ENCODE measurements at regions not wholly inside any gene's neighbourhood (a gene's known extent, or its start where the extent isn't known, plus 50 kb on each side); places are given as distances from the start of the nearest gene placed in this dataset.
"Not testable (repeated sequence)": the region's sequence is repeated elsewhere in the genome, so short reads cannot be mapped to it uniquely, and the experiment has no call there.

DNA sequence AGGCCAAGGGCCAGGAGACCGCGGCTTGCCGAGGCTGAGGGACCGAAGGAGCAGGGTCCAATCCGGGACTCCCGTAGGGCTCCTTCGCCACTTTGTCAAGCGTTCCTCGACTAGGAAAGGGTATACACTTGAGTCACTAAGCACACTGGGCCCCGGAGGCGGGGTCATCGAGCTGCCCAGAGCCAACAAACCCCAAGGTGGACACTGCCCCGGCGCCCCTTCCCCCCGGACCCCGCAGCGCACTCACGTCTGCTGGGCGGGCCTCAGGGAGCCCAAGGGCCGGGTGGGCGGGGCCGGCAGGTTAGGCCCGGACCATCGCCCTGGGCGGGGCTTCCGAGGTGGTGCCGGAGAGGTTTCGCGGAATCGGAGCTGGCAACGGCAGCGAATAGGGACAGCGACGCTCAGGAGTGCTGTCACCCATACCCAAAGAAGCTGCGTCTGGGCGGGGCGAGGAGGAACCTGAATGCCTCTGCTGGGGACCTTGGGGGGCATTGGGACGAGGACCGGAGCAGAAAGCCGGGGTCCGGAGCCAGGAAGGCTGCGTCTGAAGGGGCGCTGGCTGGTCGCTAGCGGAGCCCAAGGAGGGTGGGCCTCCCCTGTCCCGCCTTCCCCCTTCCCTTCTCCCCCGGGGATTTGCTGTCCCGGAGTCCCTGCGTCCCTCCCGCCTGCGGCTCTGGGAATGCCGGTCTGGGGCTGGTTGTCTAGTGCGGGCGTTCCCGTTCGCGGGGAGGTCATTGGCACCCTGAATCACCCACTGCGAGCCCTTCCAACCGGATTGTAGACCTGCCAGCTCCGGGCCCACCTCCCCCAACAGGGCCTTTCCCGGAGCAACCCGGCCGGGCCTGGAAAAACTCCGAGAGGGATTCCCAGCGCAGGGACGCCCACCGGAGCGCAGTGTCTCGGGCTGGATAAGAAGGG is 118.2 kb upstream of the SMURF2 start:
- Mint-ChIP-seq H3K27ac (no peak overlapping the region), H3K27me3 (no peaks in the 10 kb centered on the region)

DNA sequence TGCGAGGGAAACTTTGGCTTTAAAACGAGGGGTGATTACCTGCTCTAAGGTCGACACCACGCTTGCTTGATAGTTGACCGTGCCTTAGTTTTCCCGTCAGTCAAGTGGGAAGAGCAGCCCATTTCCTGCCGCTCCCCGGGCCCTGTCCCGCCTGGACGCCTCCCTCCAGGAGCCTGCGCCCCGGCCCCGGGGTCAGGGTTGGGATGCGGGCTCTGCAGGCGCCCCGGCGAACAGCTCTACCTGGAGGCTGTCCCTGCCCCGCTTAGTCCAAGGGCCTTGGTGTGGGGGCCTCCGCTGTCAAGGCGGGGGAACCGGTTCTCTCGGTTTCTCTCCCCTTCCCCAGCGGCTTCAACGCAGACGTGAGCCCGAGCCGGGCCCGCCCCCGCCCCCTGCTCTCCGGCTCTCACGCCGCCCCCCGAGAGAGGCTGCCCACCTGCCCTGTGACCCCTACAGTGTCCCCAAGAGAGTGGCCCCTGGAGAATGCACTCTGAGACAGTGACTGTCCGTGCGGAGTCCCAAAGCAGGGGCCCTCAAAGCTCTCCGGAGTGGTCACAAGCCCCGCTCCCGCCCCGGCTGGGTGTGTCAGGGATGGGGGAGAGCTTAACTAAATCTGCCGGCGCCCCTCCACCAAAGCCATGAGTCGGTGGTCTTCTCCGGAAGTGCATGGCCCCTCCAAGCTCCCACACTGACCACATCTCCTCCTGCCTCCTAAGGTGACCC is 117.4 kb upstream of the SMURF2 start:
- no peaks in the 10 kb centered on the region for H3K9me3 Mint-ChIP-seq
- ATAC-seq (ENCODE audit: low read depth) (no peak), DNase-seq (ENCODE audit: low spot score in 2 of 2) (no peak)
- H3K4me1 Mint-ChIP-seq = peaks cover 16% of the 10 kb centered on the region
- H3K27ac Mint-ChIP-seq = no peak overlapping the region
- H3K27me3 Mint-ChIP-seq = no peaks in the 10 kb centered on the region
- H3K4me3 Mint-ChIP-seq = peak overlapping the region; percentile 79
- no peaks in the 10 kb centered on the region for H3K36me3 Mint-ChIP-seq

More for the DNA sequence above, 118.2 kb upstream of the SMURF2 start:
- H3K9me3 Mint-ChIP-seq = no peaks in the 10 kb centered on the region
- ATAC-seq (ENCODE audit: low read depth) (peak; percentile 53), DNase-seq (ENCODE audit: low spot score in 2 of 2) (peak; percentile 49 to 53)
- peak overlapping the region; percentile 79 for H3K4me3 Mint-ChIP-seq
- peaks cover 16% of the 10 kb centered on the region for H3K4me1 Mint-ChIP-seq
- peaks cover 2% of the 10 kb centered on the region for H3K36me3 Mint-ChIP-seq

DNA sequence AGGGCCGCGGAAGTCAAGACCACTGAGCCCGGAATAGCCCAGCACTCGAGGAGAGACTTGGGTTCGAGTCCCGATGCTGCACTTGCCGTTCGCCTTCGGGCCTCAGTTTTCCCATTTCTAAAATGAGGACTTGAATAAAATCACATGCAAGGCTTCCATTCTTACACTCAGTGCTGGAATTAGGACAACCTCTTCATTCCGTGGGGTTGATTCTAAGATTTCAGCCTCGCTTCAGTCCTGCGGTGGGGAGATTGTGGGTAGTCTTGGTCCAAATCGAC is 116.9 kb upstream of the SMURF2 start:
- not testable (repeated sequence) for DNase-seq (ENCODE audit: low spot score in 2 of 2); ATAC-seq (ENCODE audit: low read depth); H3K36me3 Mint-ChIP-seq

DNA sequence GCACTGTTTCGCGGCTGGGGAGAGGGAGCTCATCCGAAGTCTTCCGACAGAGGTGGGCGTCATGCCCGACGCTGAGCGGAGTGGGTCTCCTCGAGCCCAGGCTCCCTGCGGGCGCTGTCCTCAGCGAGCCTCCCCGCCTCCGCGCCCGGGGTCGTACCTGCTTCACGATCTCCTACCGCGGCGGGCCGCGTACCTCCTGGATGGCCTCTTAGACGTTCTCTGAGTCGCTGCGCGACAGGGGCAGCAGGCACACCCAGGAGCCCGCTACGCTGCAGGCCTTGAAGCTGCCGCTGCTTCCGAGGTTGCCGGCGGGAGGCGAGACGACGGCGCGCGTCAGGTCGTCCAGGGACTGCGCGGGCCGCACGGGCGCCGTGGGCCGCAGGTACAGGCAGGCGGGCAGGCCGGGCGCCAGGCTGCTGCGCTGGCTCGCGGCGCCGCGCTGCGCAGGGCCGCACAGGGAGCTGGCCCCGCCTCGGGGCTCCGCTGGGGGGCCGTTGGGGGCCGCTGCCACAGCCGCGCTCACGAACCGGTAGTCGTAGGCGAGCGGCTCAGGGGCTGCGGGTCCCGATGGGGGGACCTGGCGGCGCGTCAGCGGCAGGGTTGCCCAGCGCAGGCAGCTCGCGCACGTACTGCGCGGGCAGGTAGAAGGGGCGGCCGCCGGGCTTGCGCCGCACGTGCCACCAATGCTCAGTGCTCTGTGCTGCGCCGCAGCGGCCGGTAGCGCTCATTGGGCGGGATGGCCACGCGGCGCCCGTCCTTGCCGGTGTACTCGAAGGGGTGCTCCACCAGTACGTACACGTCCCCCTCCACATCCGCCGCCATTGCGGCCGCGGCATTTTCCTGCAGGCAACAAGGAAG is 116.4 kb upstream of the SMURF2 start:
- DNase-seq (ENCODE audit: low spot score in 2 of 2) (peak in 1 of 2 donors; percentile 49), ATAC-seq (ENCODE audit: low read depth) (peak; percentile 7)
- peak overlapping the region; percentile 86 for H3K4me3 Mint-ChIP-seq
- H3K9me3 Mint-ChIP-seq = no peaks in the 10 kb centered on the region
- no peaks in the 10 kb centered on the region for H3K27me3 Mint-ChIP-seq
- no peak overlapping the region for H3K27ac Mint-ChIP-seq
- no peaks in the 10 kb centered on the region for H3K36me3 Mint-ChIP-seq
- peaks cover 16% of the 10 kb centered on the region for H3K4me1 Mint-ChIP-seq

More for the DNA sequence above, 116.9 kb upstream of the SMURF2 start:
- not testable (repeated sequence) for H3K27ac Mint-ChIP-seq, H3K27me3 Mint-ChIP-seq, H3K9me3 Mint-ChIP-seq
- H3K4me1 Mint-ChIP-seq = peaks cover 16% of the 10 kb centered on the region
- peak overlapping the region; percentile 68 for H3K4me3 Mint-ChIP-seq

DNA sequence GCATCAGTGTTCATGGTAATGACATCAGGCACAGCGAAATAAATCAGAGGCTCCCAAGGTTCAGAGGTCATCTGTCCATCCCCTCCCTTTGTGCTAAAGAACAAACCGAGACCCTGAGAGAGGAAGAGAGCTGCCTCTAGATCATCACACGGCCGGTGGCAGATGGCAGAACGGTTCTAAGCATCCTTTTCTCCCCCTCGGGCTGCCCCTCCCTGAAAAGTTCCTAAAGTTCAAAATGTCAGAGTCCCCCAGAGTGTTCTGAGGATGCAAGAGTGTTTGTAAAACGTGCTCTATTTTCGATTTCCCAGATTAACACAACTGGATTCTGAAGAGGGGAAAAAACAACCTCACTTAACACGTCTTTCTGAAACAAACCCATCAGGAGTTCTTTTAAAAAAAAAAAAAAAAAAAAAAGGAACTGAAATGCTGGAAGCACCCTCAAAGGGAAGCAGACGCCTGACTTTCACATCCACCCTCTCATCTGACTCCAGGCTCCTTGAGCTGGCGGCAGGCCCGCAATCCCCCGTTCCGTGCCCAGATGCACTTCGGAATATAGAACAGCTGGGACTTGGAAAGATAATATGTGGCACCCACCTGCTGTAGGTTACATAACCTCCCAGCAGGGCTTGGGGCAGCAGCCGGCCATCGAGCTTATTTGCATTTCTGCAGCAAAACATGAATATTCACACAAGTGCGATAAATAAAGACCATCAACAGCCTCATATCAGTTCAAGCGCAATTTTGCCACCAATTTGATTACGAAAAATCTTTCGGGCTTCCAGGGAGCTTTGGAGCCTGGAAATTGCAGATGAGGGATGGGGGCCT is 115.5 kb upstream of the SMURF2 start:
- ATAC-seq (ENCODE audit: low read depth) (peak; percentile 18), DNase-seq (ENCODE audit: low spot score in 2 of 2) (peak in 1 of 2 donors; percentile 36)
- Mint-ChIP-seq H3K4me1 (peaks cover 16% of the 10 kb centered on the region), H3K27ac (peak overlapping the region; percentile 52), H3K27me3 (no peaks in the 10 kb centered on the region), H3K9me3 (no peaks in the 10 kb centered on the region), H3K36me3 (no peaks in the 10 kb centered on the region), H3K4me3 (peak overlapping the region; percentile 86)

DNA sequence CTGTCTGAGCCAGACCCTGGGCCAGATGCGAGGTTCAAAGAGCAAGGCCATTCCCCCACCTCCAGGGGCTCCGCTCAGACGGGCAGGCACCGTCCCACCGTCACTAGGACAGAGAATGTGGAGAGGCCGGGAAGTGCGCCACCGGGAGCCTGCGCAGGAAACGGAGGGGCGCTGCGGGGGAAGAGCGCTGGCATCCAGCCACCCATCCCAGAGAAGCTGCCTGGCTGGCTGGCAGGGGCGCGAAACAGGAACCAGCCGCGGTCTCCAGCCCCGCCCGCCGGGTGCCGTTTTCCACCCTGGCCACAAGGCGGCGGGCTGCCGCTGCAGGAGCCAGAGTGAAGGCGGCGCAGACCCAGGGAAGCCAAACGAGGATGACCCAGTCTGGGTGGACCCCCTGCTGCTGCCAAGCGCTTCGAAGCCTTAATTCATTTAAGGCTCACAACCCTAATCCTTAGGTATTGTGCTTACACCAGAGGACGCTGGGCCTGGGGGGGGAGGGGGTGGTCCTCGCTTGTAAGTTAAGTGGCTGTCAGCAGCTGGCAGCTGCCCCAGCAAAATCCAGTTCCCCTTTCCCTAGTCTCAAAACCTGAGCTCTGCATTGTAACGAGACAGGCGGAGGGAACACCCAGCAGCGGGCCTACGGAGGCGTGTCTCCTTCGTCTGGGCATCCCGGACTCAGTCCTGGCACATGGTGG is 114.8 kb upstream of the SMURF2 start:
- peak overlapping the region; percentile 53 for H3K27ac Mint-ChIP-seq
- ATAC-seq (ENCODE audit: low read depth) = peak; percentile 67
- H3K9me3 Mint-ChIP-seq, H3K27me3 Mint-ChIP-seq, H3K36me3 Mint-ChIP-seq: not testable (repeated sequence)
- H3K4me3 Mint-ChIP-seq = peak overlapping the region; percentile 86
- peaks cover 13% of the 10 kb centered on the region for H3K4me1 Mint-ChIP-seq
- DNase-seq (ENCODE audit: low spot score in 2 of 2) = peak; percentile 78 to 89

DNA sequence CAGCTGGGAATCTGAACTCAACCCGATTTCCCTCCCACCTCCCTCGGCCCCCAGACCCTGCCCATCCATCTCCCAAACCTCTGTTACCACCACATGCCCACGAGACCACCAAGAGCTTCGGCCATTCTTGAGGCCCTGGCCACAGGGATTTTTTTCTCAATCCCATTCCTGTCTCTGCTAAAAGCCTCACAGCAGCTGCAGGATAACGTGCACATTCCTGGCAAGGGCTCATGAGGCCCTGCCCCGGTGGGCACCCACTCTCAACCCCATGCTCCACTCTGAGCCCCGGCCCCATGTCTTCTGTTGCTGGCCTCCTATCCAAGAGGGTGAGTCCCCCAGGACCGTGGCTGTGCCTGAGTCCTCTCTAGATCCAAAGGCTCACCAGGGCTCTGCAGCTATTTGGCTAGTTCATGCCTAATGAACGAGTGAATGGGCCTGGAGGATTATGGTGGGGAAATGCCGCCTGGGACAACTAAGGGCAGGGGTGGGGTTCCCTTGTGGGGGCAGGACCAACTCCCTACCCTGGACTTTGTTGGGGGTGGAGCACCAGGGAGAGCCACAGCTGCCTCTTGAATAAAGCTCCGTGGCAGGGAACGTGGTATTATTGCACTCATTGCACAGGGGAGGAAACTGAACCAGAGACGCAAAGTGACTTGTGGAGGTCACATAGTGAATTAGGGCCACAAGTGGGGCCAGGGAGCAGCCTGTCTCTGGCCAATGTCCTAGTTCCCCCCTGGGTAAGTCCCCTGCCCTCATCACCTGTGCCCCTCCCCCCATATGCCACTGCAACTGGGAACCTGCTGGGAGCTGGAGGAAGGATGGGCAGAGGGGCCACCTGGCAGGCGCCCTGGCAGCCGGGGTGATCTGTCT is 113.8 kb upstream of the SMURF2 start:
- Mint-ChIP-seq H3K27me3 (no peaks in the 10 kb centered on the region), H3K9me3 (no peaks in the 10 kb centered on the region), H3K4me1 (peaks cover 13% of the 10 kb centered on the region), H3K27ac (peak overlapping the region; percentile 53), H3K4me3 (peak overlapping the region; percentile 68), H3K36me3 (no peaks in the 10 kb centered on the region)
- ATAC-seq (ENCODE audit: low read depth) (no peak), DNase-seq (ENCODE audit: low spot score in 2 of 2) (no peak)

DNA sequence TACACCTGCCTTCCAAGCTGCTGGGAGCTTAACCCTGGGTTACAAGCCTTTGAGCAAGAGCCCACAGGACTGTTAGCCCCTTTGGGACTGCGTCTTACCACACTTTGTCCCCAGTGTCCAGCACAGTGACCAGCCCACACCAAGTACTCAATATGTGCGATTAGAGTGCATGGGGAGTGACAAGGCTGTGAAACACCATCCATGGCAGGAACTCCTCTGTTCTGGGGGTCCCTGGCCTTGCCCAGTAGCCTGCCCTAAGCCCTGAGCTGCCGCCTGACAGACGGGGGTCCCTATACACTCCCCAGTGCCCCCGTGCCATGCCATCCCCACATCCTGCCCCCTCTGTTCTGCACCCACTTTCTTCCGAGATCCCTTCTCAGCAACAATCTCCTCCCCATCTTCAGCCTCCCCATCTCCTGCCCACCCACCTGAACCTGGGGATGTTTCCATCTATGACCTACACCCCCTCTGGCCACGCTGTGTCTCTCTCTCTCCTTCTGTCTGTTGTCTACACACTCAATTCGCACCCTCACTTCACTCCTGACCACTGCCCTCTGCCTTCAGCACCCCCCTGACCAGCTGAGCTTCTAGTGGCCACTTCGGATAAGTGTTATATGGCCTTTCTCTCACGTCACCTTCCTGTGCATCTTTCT is 112.9 kb upstream of the SMURF2 start:
- H3K4me3 Mint-ChIP-seq = no peak overlapping the region
- no peaks in the 10 kb centered on the region for H3K9me3 Mint-ChIP-seq
- peaks cover 4% of the 10 kb centered on the region for H3K36me3 Mint-ChIP-seq

DNA sequence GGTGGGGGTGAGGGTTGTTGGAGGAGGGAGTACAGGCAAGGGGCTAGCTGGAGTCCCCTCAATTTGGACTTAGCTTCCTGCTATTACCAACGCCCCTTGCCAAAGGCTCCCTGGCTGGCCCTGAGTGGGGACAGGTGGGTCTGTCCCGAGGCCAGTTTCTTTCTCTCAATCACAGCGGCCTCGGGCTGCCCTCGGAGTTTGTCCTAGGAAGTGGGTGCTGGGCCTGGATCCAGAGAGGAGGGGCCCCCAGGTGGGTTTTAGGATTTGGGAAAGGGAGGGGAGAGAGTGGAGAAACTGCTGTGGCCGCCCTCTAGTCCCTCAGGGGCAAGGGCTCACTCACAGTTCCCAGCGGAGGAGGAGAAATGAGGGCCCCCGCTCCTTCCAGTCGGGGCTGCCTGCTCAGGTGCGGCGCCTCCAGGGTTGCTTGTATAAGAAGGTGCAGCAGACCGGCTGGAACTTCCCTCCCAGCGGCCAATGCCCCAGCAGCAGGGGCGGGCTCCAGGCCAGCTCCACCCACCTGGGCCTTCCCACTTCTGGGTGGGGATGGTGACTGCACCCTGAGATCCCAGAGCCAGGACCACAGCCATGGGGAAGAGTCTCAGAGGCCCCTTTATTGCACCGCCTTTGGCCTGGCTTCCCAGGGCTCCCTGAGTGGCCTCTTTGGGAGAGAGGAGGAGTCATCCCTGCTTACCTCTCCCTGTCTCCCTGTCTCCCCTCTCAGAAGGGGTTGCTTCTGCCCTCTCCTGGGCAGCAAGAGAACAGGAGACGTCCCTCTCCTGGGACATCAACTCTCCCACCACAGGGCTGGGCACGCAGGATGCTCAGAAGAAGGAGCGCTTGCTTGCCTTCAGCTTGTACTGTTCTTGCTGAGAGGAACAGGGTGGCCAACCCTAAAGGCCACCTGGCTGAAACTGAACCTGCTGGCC is 112.0 kb upstream of the SMURF2 start:
- ATAC-seq (ENCODE audit: low read depth) (peak; percentile 21), DNase-seq (ENCODE audit: low spot score in 2 of 2) (no peak)
- H3K36me3 Mint-ChIP-seq = peaks cover 4% of the 10 kb centered on the region
- H3K4me3 Mint-ChIP-seq = no peak overlapping the region
- no peaks in the 10 kb centered on the region for H3K9me3 Mint-ChIP-seq
- H3K27me3 Mint-ChIP-seq = no peaks in the 10 kb centered on the region
- peaks cover 11% of the 10 kb centered on the region for H3K4me1 Mint-ChIP-seq
- no peak overlapping the region for H3K27ac Mint-ChIP-seq

More for the DNA sequence above, 112.9 kb upstream of the SMURF2 start:
- ATAC-seq (ENCODE audit: low read depth) (no peak), DNase-seq (ENCODE audit: low spot score in 2 of 2) (no peak)
- H3K27me3 Mint-ChIP-seq = no peaks in the 10 kb centered on the region
- peaks cover 11% of the 10 kb centered on the region for H3K4me1 Mint-ChIP-seq
- no peak overlapping the region for H3K27ac Mint-ChIP-seq

DNA sequence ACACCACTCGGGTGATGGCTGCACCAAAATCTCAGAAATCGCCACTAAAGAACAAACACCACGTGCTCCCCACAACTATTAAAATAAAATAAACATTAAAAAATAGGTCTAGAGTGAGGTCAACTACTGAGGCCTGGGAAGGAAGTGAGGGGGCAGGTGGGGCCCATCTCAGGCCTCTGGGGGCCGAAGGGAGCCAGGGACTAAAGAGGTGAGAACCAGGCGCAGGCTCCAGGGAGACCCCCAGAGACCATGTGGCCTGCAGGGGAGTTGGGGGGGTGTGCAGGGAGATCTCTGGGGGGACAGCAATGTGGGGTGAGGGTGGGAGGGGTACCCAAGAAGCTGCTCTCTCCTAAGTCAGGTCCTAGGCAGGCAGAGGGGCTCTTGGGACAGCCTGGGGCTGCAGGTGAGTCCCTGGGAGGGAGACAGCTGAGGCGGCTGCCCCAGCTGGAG is 111.3 kb upstream of the SMURF2 start:
- peaks cover 4% of the 10 kb centered on the region for H3K36me3 Mint-ChIP-seq
- no peaks in the 10 kb centered on the region for H3K27me3 Mint-ChIP-seq
- no peak overlapping the region for H3K27ac Mint-ChIP-seq
- no peak overlapping the region for H3K4me3 Mint-ChIP-seq
- no peak for ATAC-seq (ENCODE audit: low read depth)
- H3K9me3 Mint-ChIP-seq = no peaks in the 10 kb centered on the region
- H3K4me1 Mint-ChIP-seq = peaks cover 11% of the 10 kb centered on the region
- DNase-seq (ENCODE audit: low spot score in 2 of 2) = no peak

DNA sequence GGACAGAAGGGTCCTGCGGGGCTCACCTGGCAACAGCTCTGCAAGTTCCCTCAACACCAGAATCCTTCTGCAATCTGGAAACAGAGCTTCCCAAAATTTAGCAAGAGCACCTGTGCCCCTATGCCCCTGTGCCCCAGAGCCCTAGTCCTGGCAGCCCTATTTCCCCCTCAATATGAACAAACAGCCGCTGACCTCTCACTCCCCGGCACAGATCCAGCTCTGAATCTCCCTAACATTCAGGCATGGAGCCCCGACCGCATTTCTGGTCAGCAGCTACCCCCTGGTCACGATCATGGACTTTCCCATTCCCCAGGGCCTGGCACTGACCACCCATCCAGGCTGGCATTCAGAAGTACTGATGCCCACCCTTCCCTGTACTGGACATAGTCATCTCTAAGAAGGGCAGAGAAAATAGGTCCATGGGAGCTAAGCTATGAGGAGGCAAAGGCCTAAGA is 110.8 kb upstream of the SMURF2 start:
- Mint-ChIP-seq H3K36me3 (peaks cover 4% of the 10 kb centered on the region), H3K27me3 (no peaks in the 10 kb centered on the region), H3K4me1 (peaks cover 10% of the 10 kb centered on the region), H3K27ac (no peak overlapping the region), H3K9me3 (no peaks in the 10 kb centered on the region), H3K4me3 (no peak overlapping the region)
- DNase-seq (ENCODE audit: low spot score in 2 of 2) = no peak
- ATAC-seq (ENCODE audit: low read depth) = no peak

Measured in memory B cell (primary cell).